GM19324 (cell line): ENCODE measurements at regions not wholly inside any gene's neighbourhood (a gene's known extent, or its start where the extent isn't known, plus 50 kb on each side); places are given as distances from the start of the nearest gene placed in this dataset.
A peak's percentile ranks its signal among the peaks of the same experiment; 100 is the strongest.
"Not testable (repeated sequence)": the region's sequence is repeated elsewhere in the genome, so short reads cannot be mapped to it uniquely, and the experiment has no call there.

Source experiments
- ATAC-seq: cut with Tn5 transposase; IDR thresholded peaks from one replicate; pipeline ENCODE4 v1.9.1; 2021; ENCODE audit warnings: mild to moderate bottlenecking, moderate library complexity; ENCODE audit not compliant: unreplicated experiment, low FRiP score

DNA sequence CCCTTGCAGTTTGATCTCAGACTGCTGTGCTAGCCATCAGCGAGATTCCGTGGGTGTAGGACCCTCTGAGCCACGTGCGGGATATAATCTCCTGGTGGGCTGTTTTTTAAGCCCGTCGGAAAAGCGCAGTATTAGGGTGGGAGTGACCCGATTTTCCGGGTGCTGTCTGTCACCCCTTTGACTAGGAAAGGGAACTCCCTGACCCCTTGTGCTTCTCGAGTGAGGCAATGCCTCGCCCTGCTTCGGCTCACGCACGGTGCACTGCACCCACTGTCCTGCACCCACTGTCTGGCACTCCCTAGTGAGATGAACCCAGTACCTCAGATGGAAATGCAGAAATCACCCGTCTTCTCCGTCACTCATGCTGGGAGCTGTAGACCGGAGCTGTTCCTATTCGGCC lies 728.9 kb upstream of the SPRY2 start:
- not testable (repeated sequence) for ATAC-seq

DNA sequence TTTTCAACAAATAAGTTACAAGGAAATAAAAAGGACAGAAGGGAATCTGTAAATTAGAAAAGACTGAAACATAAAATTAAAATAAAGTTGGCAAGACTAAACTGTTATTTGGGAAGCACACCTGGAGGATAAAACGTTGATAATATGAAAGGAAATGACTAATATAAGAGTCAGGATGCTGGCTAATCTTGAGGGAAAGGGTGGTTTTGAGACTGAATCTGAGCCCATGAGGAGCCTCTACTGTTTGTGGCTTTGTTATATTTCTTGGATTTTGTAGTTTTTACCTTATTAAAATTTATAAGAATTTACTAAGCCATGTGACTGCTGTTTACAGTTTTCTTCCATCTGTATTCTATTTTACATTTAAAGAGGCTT lies 718.0 kb upstream of the SPRY2 start:
- ATAC-seq, result no peak

DNA sequence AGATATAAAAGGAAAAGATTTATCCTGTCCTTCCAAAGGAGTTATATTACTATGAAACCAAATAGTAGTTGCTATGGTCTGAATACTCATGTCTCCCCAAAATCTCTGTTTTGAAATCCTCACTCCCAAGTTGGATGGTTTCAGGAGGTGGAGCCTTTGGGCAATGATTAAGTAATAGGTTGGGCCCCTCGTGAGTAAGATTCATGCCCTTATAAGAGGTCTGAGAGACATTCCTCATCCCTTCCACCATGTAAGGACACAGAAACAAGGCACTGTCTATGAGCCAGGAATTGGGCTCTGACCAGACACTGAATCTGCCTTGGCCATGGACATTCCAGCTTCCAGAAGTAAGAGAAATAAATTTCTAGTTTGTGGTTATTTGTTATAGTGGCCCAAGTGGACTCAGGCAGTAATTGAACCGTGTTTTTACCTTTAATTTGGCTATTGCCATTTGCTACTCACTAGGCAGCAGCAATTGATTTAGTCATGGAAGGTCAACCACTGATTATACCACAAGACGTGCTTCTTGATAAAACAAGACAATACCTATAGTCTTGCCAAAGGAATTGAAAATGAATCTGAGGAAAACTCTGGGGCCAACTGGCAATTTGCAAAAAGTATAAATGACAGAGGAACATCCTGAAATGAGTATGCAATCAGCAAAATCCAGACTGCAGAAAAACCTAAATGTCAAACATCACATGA lies 717.4 kb upstream of the SPRY2 start:
- no peak for ATAC-seq

DNA sequence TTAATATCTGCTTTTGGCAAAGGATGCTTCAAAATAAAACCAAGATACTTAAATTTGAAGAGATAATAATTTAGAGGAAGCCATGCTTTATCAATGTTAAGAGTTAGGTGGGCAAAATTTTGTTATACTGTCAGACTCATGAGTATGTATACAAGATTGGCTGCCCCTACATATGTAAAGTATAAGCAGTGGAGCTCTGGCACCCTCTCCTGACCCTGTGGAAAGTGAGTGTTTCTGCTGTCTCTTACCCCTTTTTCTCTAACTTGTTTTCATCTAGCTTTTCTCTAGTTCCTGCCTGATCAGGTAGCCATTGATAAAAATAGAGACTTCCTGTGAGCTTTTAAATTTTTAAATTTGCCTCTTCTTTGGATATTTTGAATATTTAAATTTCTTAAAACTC lies 710.9 kb upstream of the SPRY2 start:
- ATAC-seq, result no peak

DNA sequence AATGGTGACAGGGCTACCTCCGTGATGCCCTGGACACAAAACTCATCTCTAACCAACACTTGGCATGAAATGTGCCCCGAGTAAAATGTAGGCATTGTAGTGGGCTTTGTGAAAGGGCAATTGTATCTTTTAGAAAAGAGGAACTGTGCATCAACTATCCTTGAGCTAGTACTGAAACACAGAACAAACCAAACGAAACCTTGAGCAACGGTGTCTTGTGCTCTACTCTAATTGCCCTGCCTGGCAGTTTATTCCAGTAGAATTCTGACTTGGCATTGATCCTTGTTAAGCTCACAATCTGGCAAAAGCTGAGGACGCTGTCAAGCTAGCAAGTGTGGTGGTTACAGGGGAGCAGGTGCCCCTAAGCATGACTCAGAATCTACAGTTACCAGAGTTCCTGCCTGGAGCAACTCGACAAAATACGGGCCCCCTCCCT lies 707.1 kb upstream of the SPRY2 start:
- peak; percentile 84 for ATAC-seq

DNA sequence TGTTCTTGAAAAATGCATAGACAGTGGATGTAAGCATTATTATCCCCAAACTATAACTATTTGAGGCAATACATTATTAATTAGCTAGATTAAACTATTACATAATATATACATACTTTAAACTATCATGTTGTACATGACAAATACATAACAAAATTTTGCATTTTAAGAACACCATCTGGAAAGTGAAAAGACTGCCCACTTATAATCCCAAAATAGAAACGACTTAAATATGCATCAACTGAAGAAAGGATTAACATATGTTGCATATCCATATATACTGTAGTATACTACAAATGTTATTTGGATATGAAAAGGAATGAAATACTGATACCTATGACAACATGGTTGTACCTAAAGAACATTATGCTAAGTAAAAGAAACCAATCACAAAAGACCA lies 700.8 kb upstream of the SPRY2 start:
- ATAC-seq, result no peak

DNA sequence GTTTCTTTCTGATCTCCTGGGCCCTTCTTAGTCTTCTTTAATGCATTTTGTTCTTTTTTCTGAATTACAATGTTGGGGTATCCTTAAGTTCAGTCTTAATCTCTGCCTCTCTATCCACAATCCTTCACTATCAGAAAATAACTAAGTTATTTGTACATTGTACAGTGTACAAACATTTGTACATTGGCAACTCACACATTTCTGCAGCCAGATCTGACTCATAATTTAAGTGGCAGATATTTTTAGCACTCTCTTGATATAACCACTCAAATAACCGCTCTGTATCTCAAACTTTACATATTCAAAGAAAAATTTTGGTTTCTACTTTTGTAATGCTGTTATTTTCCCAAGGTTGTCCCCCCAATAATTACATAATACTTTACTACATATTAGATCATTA lies 691.1 kb upstream of the SPRY2 start:
- ATAC-seq, result no peak

DNA sequence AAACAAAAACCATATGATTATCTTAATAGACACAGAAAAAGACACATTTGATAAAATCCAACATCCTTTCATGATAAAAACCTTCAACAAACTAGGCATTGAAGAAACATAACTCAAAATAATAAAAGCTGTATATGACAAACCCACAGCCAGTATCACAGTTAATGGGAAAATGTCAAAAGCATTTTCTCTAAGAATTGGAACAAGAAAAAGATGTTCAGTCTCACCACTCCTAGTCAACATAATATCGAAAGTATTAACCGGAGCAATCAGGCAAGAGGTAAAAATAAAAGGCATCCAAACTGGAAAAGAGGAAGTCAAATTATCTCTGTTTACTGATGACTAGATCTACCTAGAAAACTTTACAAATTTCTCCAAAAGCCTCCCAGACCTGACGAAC lies 684.2 kb upstream of the SPRY2 start:
- no peak for ATAC-seq

DNA sequence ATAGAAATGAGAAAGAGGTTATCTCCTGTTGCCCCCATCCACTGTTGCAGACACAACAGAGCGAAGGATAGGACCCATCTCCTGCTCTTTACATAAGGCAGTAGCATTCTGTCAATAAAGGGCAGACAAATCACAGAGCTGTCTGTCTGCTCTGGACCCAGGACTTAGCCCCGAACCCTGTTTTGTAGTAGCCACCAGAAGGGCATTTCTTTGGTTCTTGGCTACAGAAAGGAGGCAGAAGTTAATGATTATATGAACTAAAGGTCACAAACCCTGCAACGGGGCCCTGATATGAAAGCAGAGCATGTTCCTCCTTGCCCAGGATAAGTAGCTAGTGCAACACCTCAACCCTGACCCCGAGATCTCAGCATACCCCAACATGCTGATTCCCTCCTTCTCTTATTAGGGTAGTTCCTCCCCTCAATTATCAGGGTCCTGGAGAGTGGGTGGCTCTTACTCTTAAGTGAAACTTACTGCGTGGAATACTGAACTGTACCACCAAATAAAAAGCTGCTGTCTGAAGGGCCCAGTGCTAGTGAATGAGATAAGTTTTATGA lies 680.4 kb upstream of the SPRY2 start:
- no peak for ATAC-seq

DNA sequence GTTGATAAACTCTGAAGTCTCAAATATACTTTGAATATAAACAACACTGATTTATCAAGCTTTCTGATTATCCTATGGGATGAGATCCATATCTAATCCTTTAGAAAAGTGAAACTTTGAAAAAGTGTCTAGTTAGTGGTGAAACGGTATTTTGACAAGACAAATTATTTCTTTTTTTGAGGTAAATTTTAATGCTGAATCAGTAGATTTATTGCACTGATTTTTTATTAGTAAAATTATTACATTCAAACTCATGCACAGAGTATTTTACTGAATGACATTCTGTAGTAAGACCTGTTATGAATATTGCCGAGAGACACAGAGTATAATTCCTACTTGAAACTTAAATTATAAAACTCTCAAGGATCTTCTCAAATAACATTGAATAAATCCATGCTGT lies 679.1 kb upstream of the SPRY2 start:
- ATAC-seq, result no peak

DNA sequence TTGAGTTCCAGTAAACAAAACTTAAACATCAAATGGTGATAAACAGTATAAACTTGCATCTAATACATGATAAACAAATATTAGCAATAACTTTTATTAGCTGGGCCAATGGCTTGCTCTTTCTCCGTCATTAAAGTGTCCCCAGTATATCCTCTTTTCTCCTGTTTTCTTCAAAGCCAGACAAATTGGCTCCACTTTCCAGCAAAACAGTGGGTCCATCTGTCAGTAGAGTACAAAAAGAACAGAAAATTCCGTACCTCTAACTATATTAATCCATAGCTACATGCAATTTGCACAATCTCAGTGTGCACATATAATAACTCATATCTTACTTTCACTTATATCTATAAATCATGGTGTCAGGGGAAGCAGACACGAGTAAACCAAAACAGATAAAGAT lies 678.0 kb upstream of the SPRY2 start:
- ATAC-seq, result no peak

DNA sequence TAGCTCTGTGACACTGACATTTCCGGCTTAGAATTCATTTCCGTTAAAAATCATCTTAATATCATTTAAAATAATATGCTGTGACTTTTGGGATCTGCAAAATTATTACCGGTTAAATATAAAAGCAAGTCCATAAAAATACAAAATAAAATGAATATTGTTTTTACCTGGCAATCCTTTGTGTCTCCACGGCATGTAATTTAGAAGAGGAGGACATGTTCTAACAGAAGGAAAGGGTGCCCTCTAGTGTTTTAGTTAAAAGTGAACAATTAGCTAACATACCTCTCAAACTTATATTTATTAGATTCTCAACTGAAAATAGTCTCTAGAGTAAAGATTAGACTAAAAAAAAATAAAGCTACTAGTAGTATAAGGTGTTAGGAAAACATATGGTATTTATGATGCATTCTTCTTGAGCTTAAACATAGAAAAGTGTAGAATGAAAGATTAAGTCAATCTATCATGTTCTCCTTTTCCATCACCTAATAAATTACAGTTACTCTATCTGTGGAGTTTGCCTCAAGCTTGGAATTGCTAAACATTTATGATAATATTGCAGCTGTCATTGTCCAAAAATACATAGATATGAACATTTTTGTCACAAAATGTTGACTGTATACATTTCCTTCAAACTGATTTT lies 676.7 kb upstream of the SPRY2 start:
- ATAC-seq, result no peak

DNA sequence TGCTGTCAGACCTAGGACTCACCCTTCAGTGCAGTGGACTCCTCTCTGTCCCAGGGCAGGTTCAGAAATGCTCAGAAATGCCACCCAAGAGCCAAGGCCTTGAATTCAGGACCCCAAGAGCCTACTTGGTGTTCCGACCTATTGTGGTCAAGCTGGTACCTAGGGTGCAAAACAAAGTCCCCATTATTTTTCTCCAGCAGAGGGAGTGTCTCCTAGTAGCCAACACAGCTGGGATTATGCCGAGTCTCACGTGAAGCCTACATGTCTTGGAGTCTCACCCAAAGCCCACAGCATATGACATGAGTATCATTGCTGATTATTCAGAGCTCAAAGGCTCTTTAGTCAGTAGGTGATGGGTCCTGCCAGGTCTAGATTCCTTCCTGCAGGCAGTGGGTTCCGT lies 671.1 kb upstream of the SPRY2 start:
- no peak for ATAC-seq

DNA sequence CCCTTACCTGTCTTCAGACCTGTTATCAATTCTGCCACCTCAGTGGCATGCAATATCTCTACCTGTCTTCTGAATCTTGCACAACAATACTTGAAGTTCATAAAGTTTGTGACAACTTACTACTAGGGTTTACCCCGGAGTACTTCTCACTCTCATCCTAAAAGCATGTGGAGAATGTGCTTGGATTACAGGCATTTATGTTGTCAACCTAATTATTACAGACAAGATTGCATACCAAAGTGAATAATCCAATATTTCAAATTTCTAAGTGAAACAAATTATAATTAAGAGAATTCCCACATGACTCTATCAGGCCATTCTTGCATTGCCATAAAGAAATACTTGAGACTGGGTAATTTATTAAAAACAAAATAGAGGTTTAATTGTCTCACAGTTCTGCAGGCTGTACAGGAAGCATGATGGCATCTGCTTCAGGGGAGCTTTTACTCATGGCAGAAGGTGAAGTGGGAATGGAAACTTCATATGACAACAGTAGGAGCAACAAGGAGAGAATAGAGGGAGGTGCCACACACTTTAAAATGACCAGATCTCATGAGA lies 661.0 kb upstream of the SPRY2 start:
- ATAC-seq, result no peak

DNA sequence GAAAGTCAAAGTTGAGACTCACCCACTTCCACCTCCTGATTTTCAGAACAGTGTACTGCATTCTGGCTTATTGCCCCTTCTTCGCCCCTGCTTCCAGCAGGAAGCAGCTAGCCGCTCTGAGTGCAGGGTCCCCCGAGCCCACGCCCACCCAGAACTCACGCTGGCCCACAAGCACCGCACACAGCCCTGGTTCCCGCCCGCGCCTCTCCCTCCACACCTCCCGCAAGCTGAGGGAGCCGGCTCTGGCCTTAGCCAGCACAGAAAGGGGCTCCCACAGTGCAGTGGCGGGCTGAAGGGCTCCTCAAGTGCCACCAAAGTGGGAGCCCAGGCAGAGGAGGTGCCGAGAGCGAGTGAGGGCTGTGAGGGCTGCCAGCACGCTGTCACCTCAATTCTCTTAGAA lies 657.7 kb upstream of the SPRY2 start:
- not testable (repeated sequence) for ATAC-seq

DNA sequence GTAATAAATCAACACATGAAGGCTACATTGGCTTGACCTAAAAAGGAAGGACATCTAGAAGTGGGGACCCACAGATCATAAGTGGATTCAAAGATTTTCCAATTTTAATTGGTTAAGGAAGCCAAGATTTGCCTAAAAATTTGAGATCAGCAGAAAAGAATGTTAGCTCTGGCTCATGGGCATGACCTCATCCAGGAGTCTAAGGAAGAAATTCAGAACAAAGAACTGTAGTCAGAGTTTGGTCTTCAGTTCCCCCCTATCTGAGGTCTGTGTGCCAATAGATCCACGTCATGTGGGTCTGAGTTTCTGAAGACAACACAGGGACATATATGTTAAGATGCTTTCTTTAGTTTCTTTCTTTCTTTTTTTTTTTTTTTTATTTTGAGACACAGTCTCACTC lies 648.8 kb upstream of the SPRY2 start:
- no peak for ATAC-seq

DNA sequence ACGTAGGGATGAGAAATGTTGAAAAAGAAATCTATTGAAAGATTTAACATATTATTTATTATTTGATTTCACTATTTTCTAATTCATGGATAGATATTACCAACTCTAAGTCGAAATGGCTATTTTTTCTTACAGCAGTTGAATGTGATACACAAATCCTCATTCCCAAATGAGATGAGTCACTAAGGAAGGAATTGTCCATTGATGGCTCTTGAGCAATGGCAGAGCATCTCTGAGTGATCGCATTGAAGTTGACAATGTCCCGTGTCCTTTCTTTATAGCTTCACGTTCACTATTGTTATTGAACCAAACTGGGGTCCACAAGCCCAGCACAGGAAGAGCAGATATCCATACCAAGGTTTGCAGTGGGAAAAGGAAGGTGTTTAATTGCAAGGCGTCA lies 648.3 kb upstream of the SPRY2 start:
- no peak for ATAC-seq

DNA sequence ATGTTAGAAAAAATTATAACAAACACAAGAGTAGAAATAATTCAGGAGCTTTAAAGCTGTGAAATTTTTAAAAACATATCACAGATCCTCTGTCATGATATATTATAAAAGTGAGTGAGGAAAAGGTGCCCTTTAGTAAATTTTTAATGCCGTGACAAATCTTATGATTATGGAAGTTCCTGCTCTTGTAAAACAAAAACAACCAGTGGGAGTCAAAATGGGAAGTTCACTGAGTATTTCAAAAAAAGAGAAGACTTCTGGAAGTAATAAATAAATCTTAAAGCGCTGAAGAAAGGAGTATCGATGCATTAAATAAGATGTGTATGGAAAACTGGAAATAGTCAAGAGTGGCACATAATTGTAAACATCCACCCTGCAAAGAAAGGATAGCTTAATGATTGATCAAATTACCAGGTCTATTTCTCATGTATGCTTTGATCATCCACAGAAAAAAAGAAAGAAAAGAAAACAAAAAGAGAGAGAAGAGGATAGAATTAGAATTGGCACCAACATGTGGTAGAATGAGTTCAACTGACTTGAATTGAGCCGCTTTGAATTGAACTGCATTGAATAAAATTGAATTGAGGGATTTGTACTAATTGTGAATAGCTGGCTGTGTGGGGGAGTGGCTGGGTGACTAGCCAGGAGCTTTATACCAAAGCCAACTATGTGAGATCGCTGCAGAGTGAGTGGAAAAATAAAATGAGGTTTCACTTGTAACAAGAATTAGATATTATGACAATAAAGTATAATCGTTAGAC lies 647.6 kb upstream of the SPRY2 start:
- no peak for ATAC-seq

DNA sequence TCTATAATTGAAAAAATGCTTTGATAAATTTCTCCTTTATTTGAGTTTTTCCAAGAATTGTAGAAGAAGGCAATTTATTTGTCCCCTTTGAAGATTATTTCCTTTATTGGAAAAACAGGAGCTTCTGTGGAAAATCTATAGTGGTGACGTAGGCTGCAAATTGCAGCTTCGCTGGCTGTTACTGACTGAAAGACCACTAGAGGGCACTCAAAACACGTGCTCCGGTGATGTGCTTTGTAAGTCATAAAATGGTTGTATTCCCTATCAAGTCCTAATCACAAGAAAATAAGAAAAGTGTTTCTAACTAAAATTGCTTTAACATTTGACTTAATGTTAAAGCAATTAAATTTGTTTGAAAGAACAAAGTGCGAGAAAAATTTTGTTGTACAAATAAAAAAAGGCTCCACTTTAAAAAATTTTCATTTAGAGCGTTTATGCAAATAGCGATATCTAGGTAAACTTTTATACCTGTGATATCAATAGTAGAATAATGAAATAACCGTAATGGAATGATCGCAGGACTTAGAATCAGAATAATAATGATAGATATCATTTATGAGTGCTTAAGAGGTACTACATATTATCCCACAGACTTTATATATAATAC lies 638.2 kb upstream of the SPRY2 start:
- ATAC-seq, result peak; percentile 74

DNA sequence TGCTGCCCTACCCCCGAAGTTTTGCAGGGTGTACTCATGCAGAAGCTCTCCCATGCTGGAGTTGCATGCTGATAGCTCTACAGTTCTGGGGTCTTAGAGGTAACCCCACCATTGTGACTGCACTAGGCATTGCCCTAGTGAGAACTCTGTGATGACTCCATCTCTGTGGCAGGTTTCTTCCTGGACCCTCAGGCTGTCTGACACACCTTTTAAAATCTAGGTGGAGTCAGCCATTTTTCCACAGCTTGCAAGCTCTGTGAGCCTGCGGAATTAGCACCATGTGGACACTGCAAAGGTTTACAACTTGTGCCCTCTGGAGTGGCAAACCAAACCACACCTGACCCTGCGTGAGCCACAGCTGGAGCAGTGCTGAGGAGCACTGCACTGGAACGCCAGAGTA lies 636.2 kb upstream of the SPRY2 start:
- ATAC-seq, result no peak

DNA sequence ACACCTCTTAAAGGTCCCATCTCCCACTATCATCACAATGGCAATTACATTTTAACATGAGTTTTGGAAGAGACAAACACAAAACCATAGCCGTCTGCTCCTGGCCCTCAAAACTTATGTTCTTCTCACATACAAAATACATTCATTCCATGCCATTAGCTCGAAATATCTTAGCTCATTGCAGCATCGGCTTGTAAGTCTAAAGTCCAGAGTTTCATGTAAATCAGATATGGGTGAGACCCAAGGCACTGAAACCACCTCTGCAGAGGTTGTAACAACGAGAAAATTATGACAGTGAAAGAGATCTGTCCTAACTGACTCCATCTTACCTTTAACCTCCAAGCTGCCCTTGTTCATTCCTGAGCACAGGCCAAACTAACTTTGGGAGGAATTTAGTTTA lies 635.0 kb upstream of the SPRY2 start:
- ATAC-seq, result no peak
